NCI-H345 (cell line): ENCODE measurements at regions not wholly inside any gene's neighbourhood (a gene's known extent, or its start where the extent isn't known, plus 50 kb on each side); places are given as distances from the start of the nearest gene placed in this dataset.

Experiments
- DNase-seq: peaks from one replicate; lab custom pipeline; 2025; lab: John Stamatoyannopoulos, UW

- no peak for DNase-seq
Measured at GRCh38 chr1:106753066-106753465, 303.4 kb upstream of the PRMT6 start.

GRCh38 chr1:106754957-106755356 lies 301.5 kb upstream of the PRMT6 start:
- no peak for DNase-seq

- no peak for DNase-seq
Measured at GRCh38 chr1:106755682-106756406, 300.6 kb upstream of the PRMT6 start.

GRCh38 chr1:106756752-106757151 lies 299.7 kb upstream of the PRMT6 start:
- DNase-seq, result no peak

GRCh38 chr1:106768077-106768476 lies 288.4 kb upstream of the PRMT6 start:
- DNase-seq, result no peak

- DNase-seq, result no peak
Measured at GRCh38 chr1:106768501-106768900, 288.0 kb upstream of the PRMT6 start.

- no peak for DNase-seq
Measured at GRCh38 chr1:106773206-106773605, 283.3 kb upstream of the PRMT6 start.

GRCh38 chr1:106780066-106780465 lies 276.4 kb upstream of the PRMT6 start:
- no peak for DNase-seq

- no peak for DNase-seq
Measured at GRCh38 chr1:106780806-106781569, 275.5 kb upstream of the PRMT6 start.

GRCh38 chr1:106785176-106785575 lies 271.3 kb upstream of the PRMT6 start:
- DNase-seq, result no peak

GRCh38 chr1:106787520-106787919 lies 269.0 kb upstream of the PRMT6 start:
- DNase-seq, result no peak

GRCh38 chr1:106789686-106790085 lies 266.8 kb upstream of the PRMT6 start:
- no peak for DNase-seq

- no peak for DNase-seq
Measured at GRCh38 chr1:106791041-106791440, 265.4 kb upstream of the PRMT6 start.

GRCh38 chr1:106793651-106794050 lies 262.8 kb upstream of the PRMT6 start:
- no peak for DNase-seq

- DNase-seq, result no peak
Measured at GRCh38 chr1:106798991-106799390, 257.5 kb upstream of the PRMT6 start.

- DNase-seq, result no peak
Measured at GRCh38 chr1:106802181-106802580, 254.3 kb upstream of the PRMT6 start.

- DNase-seq, result no peak
Measured at GRCh38 chr1:106814418-106814817, 242.1 kb upstream of the PRMT6 start.

- no peak for DNase-seq
Measured at GRCh38 chr1:106817575-106817974, 238.9 kb upstream of the PRMT6 start.

GRCh38 chr1:106831511-106831910 lies 225.0 kb upstream of the PRMT6 start:
- no peak for DNase-seq

GRCh38 chr1:106836708-106837107 lies 219.8 kb upstream of the PRMT6 start:
- no peak for DNase-seq

- no peak for DNase-seq
Measured at GRCh38 chr1:106843518-106843917, 213.0 kb upstream of the PRMT6 start.

- DNase-seq, result no peak
Measured at GRCh38 chr1:106846656-106847055, 209.8 kb upstream of the PRMT6 start.

GRCh38 chr1:106861110-106861509 lies 195.4 kb upstream of the PRMT6 start:
- DNase-seq, result no peak

GRCh38 chr1:106868828-106869227 lies 187.6 kb upstream of the PRMT6 start:
- DNase-seq, result no peak
